ENCODE measurements at regions not wholly inside any gene's neighbourhood (a gene's known extent, or its start where the extent isn't known, plus 50 kb on each side); places are given as distances from the start of the nearest gene placed in this dataset.

DNA sequence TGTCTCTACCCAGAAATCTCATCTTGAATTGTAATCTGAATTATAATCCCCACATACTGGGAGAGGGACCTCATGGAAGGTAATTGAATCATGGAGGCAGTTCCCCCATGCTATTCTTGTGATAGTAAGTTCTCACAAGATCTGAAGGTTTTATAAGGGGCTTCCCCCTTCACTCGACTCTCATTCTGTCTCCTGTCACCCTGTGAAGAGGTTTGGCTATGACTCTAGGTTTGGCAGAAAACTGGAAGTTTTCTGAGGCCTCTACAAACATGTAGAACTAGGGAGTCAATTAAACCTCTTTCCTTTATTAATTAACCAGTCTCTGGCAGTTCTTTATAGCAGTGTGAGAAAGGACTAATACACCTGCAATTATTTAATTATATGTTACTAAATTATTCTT lies 125.2 kb upstream of the TGFBR2 start:
- TF ChIP-seq JUNB (IDR thresholded peaks at IDR 0.05; ENCODE audit: unreplicated experiment) (no peak), POLR2AphosphoS5 (IDR thresholded peaks at IDR 0.05; ENCODE audit: low read depth) (no peak), STAT1 (IDR thresholded peaks at IDR 0.05; ENCODE audit: unreplicated experiment) (no peak), EZH2phosphoT487 (IDR thresholded peaks at IDR 0.05; ENCODE audit: unreplicated experiment) (no peak), EZH2 (IDR thresholded peaks at IDR 0.05; ENCODE audit: low read depth, unreplicated experiment) (no peak), ZNF114 (CRISPR knock-in tag; IDR thresholded peaks at IDR 0.05) (no peak), NANOG (IDR thresholded peaks at IDR 0.05; ENCODE audit: borderline replicate concordance) (no peak), ZNF331 (CRISPR knock-in tag; IDR thresholded peaks at IDR 0.05; ENCODE audit: low read depth) (no peak), CREB1 (CRISPR knock-in tag; IDR thresholded peaks at IDR 0.05; ENCODE audit: low read depth) (no peak)
- TF ChIP-seq, protein P1, sequence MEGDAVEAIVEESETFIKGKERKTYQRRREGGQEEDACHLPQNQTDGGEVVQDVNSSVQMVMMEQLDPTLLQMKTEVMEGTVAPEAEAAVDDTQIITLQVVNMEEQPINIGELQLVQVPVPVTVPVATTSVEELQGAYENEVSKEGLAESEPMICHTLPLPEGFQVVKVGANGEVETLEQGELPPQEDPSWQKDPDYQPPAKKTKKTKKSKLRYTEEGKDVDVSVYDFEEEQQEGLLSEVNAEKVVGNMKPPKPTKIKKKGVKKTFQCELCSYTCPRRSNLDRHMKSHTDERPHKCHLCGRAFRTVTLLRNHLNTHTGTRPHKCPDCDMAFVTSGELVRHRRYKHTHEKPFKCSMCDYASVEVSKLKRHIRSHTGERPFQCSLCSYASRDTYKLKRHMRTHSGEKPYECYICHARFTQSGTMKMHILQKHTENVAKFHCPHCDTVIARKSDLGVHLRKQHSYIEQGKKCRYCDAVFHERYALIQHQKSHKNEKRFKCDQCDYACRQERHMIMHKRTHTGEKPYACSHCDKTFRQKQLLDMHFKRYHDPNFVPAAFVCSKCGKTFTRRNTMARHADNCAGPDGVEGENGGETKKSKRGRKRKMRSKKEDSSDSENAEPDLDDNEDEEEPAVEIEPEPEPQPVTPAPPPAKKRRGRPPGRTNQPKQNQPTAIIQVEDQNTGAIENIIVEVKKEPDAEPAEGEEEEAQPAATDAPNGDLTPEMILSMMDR (conservative IDR thresholded peaks at IDR 0.05; ENCODE audit: low read depth in 2 of 2): no peak
- TF ChIP-seq, protein P2, sequence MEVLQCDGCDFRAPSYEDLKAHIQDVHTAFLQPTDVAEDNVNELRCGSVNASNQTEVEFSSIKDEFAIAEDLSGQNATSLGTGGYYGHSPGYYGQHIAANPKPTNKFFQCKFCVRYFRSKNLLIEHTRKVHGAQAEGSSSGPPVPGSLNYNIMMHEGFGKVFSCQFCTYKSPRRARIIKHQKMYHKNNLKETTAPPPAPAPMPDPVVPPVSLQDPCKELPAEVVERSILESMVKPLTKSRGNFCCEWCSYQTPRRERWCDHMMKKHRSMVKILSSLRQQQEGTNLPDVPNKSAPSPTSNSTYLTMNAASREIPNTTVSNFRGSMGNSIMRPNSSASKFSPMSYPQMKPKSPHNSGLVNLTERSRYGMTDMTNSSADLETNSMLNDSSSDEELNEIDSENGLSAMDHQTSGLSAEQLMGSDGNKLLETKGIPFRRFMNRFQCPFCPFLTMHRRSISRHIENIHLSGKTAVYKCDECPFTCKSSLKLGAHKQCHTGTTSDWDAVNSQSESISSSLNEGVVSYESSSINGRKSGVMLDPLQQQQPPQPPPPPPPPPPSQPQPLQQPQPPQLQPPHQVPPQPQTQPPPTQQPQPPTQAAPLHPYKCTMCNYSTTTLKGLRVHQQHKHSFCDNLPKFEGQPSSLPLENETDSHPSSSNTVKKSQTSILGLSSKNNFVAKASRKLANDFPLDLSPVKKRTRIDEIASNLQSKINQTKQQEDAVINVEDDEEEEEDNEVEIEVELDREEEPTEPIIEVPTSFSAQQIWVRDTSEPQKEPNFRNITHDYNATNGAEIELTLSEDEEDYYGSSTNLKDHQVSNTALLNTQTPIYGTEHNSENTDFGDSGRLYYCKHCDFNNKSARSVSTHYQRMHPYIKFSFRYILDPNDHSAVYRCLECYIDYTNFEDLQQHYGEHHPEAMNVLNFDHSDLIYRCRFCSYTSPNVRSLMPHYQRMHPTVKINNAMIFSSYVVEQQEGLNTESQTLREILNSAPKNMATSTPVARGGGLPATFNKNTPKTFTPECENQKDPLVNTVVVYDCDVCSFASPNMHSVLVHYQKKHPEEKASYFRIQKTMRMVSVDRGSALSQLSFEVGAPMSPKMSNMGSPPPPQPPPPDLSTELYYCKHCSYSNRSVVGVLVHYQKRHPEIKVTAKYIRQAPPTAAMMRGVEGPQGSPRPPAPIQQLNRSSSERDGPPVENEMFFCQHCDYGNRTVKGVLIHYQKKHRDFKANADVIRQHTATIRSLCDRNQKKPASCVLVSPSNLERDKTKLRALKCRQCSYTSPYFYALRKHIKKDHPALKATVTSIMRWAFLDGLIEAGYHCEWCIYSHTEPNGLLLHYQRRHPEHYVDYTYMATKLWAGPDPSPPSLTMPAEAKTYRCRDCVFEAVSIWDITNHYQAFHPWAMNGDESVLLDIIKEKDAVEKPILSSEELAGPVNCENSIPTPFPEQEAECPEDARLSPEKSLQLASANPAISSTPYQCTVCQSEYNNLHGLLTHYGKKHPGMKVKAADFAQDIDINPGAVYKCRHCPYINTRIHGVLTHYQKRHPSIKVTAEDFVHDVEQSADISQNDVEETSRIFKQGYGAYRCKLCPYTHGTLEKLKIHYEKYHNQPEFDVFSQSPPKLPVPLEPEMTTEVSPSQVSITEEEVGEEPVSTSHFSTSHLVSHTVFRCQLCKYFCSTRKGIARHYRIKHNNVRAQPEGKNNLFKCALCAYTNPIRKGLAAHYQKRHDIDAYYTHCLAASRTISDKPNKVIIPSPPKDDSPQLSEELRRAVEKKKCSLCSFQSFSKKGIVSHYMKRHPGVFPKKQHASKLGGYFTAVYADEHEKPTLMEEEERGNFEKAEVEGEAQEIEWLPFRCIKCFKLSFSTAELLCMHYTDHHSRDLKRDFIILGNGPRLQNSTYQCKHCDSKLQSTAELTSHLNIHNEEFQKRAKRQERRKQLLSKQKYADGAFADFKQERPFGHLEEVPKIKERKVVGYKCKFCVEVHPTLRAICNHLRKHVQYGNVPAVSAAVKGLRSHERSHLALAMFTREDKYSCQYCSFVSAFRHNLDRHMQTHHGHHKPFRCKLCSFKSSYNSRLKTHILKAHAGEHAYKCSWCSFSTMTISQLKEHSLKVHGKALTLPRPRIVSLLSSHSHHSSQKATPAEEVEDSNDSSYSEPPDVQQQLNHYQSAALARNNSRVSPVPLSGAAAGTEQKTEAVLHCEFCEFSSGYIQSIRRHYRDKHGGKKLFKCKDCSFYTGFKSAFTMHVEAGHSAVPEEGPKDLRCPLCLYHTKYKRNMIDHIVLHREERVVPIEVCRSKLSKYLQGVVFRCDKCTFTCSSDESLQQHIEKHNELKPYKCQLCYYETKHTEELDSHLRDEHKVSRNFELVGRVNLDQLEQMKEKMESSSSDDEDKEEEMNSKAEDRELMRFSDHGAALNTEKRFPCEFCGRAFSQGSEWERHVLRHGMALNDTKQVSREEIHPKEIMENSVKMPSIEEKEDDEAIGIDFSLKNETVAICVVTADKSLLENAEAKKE (CRISPR knock-in tag; IDR thresholded peaks at IDR 0.05): no peak
- TF ChIP-seq, protein P3, sequence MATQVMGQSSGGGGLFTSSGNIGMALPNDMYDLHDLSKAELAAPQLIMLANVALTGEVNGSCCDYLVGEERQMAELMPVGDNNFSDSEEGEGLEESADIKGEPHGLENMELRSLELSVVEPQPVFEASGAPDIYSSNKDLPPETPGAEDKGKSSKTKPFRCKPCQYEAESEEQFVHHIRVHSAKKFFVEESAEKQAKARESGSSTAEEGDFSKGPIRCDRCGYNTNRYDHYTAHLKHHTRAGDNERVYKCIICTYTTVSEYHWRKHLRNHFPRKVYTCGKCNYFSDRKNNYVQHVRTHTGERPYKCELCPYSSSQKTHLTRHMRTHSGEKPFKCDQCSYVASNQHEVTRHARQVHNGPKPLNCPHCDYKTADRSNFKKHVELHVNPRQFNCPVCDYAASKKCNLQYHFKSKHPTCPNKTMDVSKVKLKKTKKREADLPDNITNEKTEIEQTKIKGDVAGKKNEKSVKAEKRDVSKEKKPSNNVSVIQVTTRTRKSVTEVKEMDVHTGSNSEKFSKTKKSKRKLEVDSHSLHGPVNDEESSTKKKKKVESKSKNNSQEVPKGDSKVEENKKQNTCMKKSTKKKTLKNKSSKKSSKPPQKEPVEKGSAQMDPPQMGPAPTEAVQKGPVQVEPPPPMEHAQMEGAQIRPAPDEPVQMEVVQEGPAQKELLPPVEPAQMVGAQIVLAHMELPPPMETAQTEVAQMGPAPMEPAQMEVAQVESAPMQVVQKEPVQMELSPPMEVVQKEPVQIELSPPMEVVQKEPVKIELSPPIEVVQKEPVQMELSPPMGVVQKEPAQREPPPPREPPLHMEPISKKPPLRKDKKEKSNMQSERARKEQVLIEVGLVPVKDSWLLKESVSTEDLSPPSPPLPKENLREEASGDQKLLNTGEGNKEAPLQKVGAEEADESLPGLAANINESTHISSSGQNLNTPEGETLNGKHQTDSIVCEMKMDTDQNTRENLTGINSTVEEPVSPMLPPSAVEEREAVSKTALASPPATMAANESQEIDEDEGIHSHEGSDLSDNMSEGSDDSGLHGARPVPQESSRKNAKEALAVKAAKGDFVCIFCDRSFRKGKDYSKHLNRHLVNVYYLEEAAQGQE (IDR thresholded peaks at IDR 0.05; ENCODE audit: unreplicated experiment): no peak
- TF ChIP-seq, protein P4, sequence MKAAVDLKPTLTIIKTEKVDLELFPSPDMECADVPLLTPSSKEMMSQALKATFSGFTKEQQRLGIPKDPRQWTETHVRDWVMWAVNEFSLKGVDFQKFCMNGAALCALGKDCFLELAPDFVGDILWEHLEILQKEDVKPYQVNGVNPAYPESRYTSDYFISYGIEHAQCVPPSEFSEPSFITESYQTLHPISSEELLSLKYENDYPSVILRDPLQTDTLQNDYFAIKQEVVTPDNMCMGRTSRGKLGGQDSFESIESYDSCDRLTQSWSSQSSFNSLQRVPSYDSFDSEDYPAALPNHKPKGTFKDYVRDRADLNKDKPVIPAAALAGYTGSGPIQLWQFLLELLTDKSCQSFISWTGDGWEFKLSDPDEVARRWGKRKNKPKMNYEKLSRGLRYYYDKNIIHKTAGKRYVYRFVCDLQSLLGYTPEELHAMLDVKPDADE (IDR thresholded peaks at IDR 0.05): no peak

Data from GM23338 (cell line).